AG04450 (cell line): ENCODE measurements at regions not wholly inside any gene's neighbourhood (a gene's known extent, or its start where the extent isn't known, plus 50 kb on each side); places are given as distances from the start of the nearest gene placed in this dataset.

Experiments
- CTCF ChIA-PET: fragments of 300-600, 350-600 bp; formaldehyde crosslinking; extraction: SDS; loops from one replicate; lab custom pipeline; 2022; ENCODE audit warnings: antibody characterized with exemption, inconsistent platforms; lab: Charles Lee
- POLR2A ChIA-PET: fragments of 350-600 bp; formaldehyde crosslinking; extraction: SDS; loops from one replicate; lab custom pipeline; 2021; ENCODE audit warnings: antibody characterized with exemption, inconsistent platforms; lab: Yijun Ruan, JAX
- DNase-seq: peaks from one replicate; pipeline ENCODE4 v3.0.0-alpha.2; 2011; ENCODE audit warnings: low read depth, low spot score
- H3K27ac ChIP-seq: one replicate; pipeline ENCODE4 v1.5.1; 2012; ENCODE audit warnings: low read depth, low read length, control low read depth
- H3K27me3 ChIP-seq: one replicate; pipeline ENCODE4 v1.6.0; 2012; ENCODE audit warnings: low read length; ENCODE audit not compliant: control insufficient read depth, insufficient read depth
- H3K4me3 ChIP-seq: 2 replicates; pipeline ENCODE4 v1.5.1; 2011; ENCODE audit warnings: mild to moderate bottlenecking, low read depth, low read length, control low read depth
- H3K9me3 ChIP-seq: 2 replicates; pipeline ENCODE4 v1.5.1; 2012; ENCODE audit warnings: low read length; ENCODE audit not compliant: control insufficient read depth, insufficient read depth
- TF ChIP-seq, protein P1 (sequence below): IDR thresholded peaks from 2 replicates; pipeline ENCODE4 v1.5.1; 2011; ENCODE audit warnings: low read depth, low read length, control low read depth, inconsistent platforms

GRCh38 chr22:49666146-49666809 is 161.4 kb downstream of the BRD1 start:
- TF ChIP-seq, protein P1, sequence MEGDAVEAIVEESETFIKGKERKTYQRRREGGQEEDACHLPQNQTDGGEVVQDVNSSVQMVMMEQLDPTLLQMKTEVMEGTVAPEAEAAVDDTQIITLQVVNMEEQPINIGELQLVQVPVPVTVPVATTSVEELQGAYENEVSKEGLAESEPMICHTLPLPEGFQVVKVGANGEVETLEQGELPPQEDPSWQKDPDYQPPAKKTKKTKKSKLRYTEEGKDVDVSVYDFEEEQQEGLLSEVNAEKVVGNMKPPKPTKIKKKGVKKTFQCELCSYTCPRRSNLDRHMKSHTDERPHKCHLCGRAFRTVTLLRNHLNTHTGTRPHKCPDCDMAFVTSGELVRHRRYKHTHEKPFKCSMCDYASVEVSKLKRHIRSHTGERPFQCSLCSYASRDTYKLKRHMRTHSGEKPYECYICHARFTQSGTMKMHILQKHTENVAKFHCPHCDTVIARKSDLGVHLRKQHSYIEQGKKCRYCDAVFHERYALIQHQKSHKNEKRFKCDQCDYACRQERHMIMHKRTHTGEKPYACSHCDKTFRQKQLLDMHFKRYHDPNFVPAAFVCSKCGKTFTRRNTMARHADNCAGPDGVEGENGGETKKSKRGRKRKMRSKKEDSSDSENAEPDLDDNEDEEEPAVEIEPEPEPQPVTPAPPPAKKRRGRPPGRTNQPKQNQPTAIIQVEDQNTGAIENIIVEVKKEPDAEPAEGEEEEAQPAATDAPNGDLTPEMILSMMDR, result no peak
- DNase-seq, result no peak
- Histone ChIP-seq H3K27ac (peak overlapping the region; percentile 2), H3K4me3 (no peak overlapping the region), H3K27me3 (peaks cover 4% of the 10 kb centered on the region), H3K9me3 (peaks cover 34% of the 10 kb centered on the region)
- CTCF ChIA-PET, result no interaction called here
- POLR2A ChIA-PET, result no interaction called here

DNA sequence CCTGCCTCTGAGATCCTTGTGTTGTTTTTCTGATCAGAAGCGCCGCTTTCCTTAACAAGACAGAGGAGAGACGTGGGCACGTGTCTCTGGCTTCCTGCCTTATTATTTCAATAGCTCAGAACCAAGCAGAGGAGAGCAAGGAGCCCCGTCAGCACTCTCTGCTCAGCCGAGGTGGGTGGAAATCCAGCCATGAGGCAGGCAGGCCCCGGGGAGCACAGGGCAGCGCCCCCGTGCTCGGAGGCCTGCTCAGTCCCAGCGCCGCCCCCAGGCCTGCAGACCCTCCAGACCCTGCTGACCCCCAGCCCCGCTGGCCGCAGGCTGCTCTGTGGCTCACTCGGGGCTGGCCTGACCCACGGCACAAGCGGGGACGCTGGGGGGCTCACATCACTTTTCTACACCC is 162.8 kb downstream of the BRD1 start:
- Histone ChIP-seq H3K27ac (no peak overlapping the region), H3K9me3 (peaks cover 47% of the 10 kb centered on the region), H3K4me3 (no peak overlapping the region), H3K27me3 (no peaks in the 10 kb centered on the region)
- no peak for DNase-seq
- ChIA-PET POLR2A (no interaction called here), CTCF (no interaction called here)
- TF ChIP-seq, protein P1, result no peak

DNA sequence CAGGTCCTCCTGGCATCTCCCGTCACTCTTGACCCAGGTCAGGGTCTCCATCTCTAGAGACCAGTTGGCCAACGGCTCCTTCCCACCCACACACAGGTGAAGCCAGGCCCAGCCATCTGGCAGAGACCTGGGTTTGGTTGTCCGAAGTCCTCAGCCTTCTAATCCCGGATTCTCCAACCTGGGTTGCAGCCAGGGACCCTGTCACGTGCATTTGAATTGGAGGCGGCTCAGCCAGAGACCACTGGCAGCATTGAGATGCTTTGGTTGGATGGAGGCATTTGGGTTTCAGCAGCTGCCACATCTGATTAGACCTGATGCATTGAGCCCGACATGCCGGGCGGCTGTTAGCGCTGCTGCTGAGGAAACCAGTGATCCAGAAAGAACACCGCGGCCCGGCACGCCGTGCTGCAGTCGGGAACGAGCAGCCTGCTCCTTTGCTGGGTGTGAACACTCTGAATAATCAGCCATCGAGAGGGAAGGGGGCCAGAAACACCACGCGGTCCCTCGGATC is 163.2 kb downstream of the BRD1 start:
- TF ChIP-seq, protein P1, result no peak
- CTCF ChIA-PET, result no interaction called here
- Histone ChIP-seq H3K27ac (no peak overlapping the region), H3K4me3 (no peak overlapping the region), H3K9me3 (peaks cover 52% of the 10 kb centered on the region), H3K27me3 (no peaks in the 10 kb centered on the region)
- POLR2A ChIA-PET, result no interaction called here
- no peak for DNase-seq

DNA sequence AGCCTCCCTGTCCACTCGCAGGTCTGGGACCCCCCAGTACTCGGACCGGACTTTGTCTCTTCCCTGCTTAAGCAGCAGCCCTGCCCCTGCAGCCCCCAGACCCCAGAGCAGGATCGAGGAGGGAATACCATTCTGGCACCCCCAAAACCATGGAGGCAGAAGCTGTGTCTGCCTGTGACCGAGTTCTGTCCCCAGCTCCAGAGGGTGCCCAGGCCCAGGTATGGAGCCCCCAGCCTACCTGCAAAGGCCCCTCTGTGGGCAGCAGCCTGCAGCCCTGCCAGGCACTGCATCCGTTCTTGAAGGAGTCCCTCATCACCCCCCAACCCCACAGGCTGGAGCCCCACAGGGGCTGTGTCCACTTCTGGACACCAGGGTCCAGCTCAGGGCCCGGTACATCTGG is 163.8 kb downstream of the BRD1 start:
- TF ChIP-seq, protein P1, result no peak
- H3K27me3 ChIP-seq, result no peaks in the 10 kb centered on the region
- ChIA-PET CTCF (no interaction called here), POLR2A (no interaction called here)
- no peak overlapping the region for H3K4me3 ChIP-seq
- H3K27ac ChIP-seq, result no peak overlapping the region
- no peak for DNase-seq
- peaks cover 57% of the 10 kb centered on the region for H3K9me3 ChIP-seq

GRCh38 chr22:49663311-49663711 is 164.4 kb downstream of the BRD1 start:
- no peak overlapping the region for H3K27ac ChIP-seq
- DNase-seq, result no peak
- peaks cover 57% of the 10 kb centered on the region for H3K9me3 ChIP-seq
- POLR2A ChIA-PET, result no interaction called here
- CTCF ChIA-PET, result no interaction called here
- H3K4me3 ChIP-seq, result no peak overlapping the region
- H3K27me3 ChIP-seq, result no peaks in the 10 kb centered on the region
- TF ChIP-seq, protein P1, result no peak
